GM10266 (cell line): ENCODE measurements at regions not wholly inside any gene's neighbourhood (a gene's known extent, or its start where the extent isn't known, plus 50 kb on each side); places are given as distances from the start of the nearest gene placed in this dataset.

ENCODE experiments used
- DNase-seq: peaks from one replicate; pipeline ENCODE4 v3.0.0; 2012; ENCODE audit errors: extremely low spot score
- CTCF ChIP-seq: IDR thresholded peaks from 2 replicates; pipeline ENCODE4 v1.5.1; 2012; ENCODE audit warnings: mild to moderate bottlenecking, low read depth; ENCODE audit not compliant: control insufficient read depth, insufficient read depth; ENCODE audit errors: missing control alignments

DNA sequence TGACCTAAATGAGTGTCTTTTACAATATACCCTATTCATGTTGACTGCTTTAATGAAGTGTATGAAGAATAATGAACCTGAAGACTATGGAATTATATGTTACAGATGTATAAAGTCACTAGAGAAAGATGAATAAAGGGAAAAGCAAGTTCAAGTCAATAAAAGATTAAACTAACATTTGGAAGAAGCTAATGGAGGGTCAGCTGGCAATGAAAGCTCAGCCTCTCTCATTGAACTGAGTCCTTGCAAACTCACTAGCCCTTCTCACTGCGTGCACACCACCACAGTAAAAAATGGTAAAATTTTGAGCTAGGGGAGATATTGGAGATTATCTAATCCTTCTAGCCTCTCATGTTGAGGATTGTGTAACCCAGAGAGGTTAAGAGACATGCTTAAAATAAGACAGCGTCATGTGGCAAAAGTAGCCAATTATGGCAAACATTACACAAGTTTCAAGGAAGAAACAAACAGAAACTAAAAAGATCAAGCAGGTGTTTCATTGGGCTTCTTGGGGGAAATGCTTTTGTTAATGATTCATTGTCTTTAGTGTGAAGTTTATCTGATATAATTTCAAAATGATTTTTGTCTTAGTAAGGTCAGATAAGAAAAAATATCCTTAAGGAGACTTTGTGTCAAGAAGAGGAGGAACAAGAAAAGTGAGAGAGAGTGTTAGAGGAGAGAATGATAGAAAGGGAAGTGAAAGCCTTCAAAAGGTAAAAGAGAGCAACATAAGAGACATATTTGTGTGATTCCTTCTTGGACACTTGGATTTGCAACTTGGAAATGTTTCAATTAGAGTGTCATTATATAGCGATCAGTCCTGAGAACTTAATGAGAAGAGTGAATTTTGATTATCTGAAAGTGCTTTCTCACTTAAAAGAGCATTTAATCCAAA, 893.7 kb upstream of the FAM98A start:
- DNase-seq = no peak

DNA sequence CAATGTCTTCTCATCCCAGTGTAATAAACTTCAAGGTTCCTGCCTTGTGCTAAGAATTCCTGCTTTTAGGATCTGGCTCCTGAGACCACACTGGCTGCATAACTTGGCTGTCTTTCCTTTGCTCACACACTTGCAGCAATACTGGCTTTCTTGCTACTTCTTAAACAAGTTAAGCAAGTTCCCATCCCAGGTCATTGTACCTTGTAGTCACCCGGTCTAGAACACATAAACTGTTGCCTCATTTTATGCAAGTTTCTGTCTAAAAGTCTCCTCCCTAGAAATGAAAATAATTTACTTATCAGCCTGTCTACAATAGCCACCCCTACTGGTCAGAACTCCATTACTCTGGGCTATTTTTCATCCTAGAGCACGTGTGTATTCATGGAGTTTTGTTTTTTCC, 887.9 kb upstream of the FAM98A start:
- no peak for TF ChIP-seq CTCF

More for the DNA sequence above, 893.7 kb upstream of the FAM98A start:
- TF ChIP-seq CTCF = no peak

DNA sequence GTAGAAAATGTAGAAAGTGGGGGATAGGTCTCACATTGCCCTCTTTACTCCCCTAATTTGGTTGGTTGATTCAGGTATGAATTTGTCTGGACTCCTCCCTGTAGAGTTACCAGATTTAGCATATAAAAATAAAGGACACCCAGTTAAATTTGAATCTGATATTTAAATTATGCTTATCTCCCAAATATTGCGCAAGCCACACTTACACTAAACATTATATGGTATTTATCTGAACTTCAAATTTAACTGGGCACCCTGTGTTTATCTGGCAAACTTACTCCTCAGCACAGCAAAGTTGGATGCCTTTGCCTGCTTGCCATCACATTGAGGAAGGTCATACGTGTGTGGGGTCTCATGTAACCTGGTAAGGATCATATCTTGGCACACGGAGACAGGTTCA, 882.4 kb upstream of the FAM98A start:
- no peak for DNase-seq

More for the DNA sequence above, 887.9 kb upstream of the FAM98A start:
- no peak for DNase-seq

GRCh38 chr2:34480366-34480765, 881.3 kb upstream of the FAM98A start:
- no peak for TF ChIP-seq CTCF
- no peak for DNase-seq

More for the DNA sequence above, 882.4 kb upstream of the FAM98A start:
- TF ChIP-seq CTCF = no peak

- TF ChIP-seq CTCF = no peak
- no peak for DNase-seq
Observed at GRCh38 chr2:34475156-34475555, 876.1 kb upstream of the FAM98A start.

- TF ChIP-seq CTCF = no peak
- DNase-seq = no peak
Observed at GRCh38 chr2:34474646-34475045, 875.5 kb upstream of the FAM98A start.

DNA sequence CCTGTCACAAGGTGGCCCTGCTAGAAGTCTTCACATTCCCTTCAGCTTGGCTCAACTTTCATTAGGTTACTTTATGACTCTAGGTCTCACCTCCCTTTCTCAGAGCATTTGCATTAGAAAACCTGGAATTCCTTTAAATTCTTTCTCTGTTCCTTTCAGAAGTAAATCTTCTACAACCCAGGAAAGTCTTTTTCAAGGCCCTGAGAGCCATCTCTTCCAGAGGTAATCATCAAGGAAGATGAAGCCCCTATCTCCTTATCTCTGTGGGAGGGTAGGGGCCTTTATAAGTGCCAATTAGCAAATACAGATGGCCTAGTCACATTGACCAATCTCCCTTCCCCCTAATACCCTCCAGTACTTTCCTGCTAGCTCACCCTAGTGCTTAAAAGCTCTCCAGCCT, 848.0 kb upstream of the FAM98A start:
- no peak for DNase-seq
- no peak for TF ChIP-seq CTCF
